ENCODE measurements at regions not wholly inside any gene's neighbourhood (a gene's known extent, or its start where the extent isn't known, plus 50 kb on each side); places are given as distances from the start of the nearest gene placed in this dataset.

GRCh38 chr14:101453225-101453624, 108.1 kb upstream of the DIO3 start:
- TF ChIP-seq CTCF (IDR thresholded peaks at IDR 0.05; ENCODE audit: extremely low read depth, missing control alignments): no peak
- no peak for DNase-seq (ENCODE audit: low spot score)

GRCh38 chr14:101454229-101454628, 107.1 kb upstream of the DIO3 start:
- no peak for TF ChIP-seq CTCF (IDR thresholded peaks at IDR 0.05; ENCODE audit: extremely low read depth, missing control alignments)
- no peak for DNase-seq (ENCODE audit: low spot score)

- DNase-seq (ENCODE audit: low spot score): no peak
- TF ChIP-seq CTCF (IDR thresholded peaks at IDR 0.05; ENCODE audit: extremely low read depth, missing control alignments): no peak
Measured at GRCh38 chr14:101456246-101457175, 104.8 kb upstream of the DIO3 start.

GRCh38 chr14:101457301-101457935, 103.9 kb upstream of the DIO3 start:
- no peak for DNase-seq (ENCODE audit: low spot score)
- no peak for TF ChIP-seq CTCF (IDR thresholded peaks at IDR 0.05; ENCODE audit: extremely low read depth, missing control alignments)

GRCh38 chr14:101457936-101458740, 103.2 kb upstream of the DIO3 start:
- no peak for TF ChIP-seq CTCF (IDR thresholded peaks at IDR 0.05; ENCODE audit: extremely low read depth, missing control alignments)
- no peak for DNase-seq (ENCODE audit: low spot score)

- DNase-seq (ENCODE audit: low spot score): no peak
Measured at GRCh38 chr14:101458741-101459550, 102.3 kb upstream of the DIO3 start.

More at GRCh38 chr14:101458741-101459550, 102.3 kb upstream of the DIO3 start:
- TF ChIP-seq CTCF (IDR thresholded peaks at IDR 0.05; ENCODE audit: extremely low read depth, missing control alignments): no peak

Measured in GM20000 (cell line).